Stomach (tissue), 8 donors: ENCODE measurements at regions not wholly inside any gene's neighbourhood (a gene's known extent, or its start where the extent isn't known, plus 50 kb on each side); places are given as distances from the start of the nearest gene placed in this dataset.

Experiments used
- DNase-seq, 2 donors: peaks; one replicate each; pipeline versions ENCODE4 v3.0.0 to v3.0.0-alpha.2; 2013 to 2019
- H3K27ac ChIP-seq, 5 donors: fragments of 200-600 bp in 4 of 5; sonication (generic) in 4 of 5; one replicate each; pipeline ENCODE4 v1.5.1; 2013 to 2019; ENCODE audit warnings: mild to moderate bottlenecking in 1 of 5, moderate library complexity in 1 of 5
- H3K27me3 ChIP-seq, 3 donors: fragments of 200-600 bp; sonication (generic); one replicate each; pipeline ENCODE4 v1.5.1; 2017 to 2019; ENCODE audit warnings: mixed run types in 1 of 3
- H3K36me3 ChIP-seq, 4 donors: fragments of 200-600 bp; sonication (generic); 1 replicate in 3 of 4; 2 replicates in 1 of 4; pipeline ENCODE4 v1.5.1; 2016 to 2019
- H3K4me1 ChIP-seq, 4 donors: fragments of 200-600 bp; sonication (generic); one replicate each; pipeline ENCODE4 v1.5.1; 2016 to 2019
- H3K4me3 ChIP-seq, 4 donors: fragments of 200-600 bp; sonication (generic) in 3 of 4; one replicate each; pipeline ENCODE4 v1.5.1; 2016 to 2019; ENCODE audit warnings: mild to moderate bottlenecking in 1 of 4
- H3K9me3 ChIP-seq, 4 donors: fragments of 200-600 bp; sonication (generic); one replicate each; pipeline ENCODE4 v1.5.1; 2016 to 2019
- EP300 ChIP-seq: sonication (generic); formaldehyde crosslinking; IDR thresholded peaks from one replicate; pipeline ENCODE4 v1.6.1; 2017; ENCODE audit warnings: antibody characterized with exemption
- POLR2A ChIP-seq, 4 donors: fragments of 450-650 bp; IDR thresholded peaks; one replicate each; pipeline ENCODE4 v1.6.1; 2016; ENCODE audit warnings: antibody characterized with exemption in 4 of 4, control low read depth in 2 of 4, mild to moderate bottlenecking in 1 of 4, moderate library complexity in 1 of 4
- POLR2AphosphoS5 ChIP-seq, 3 donors: sonication (generic); formaldehyde crosslinking; IDR thresholded peaks; one replicate each; pipeline ENCODE4 v1.6.1; 2016; ENCODE audit warnings: antibody characterized with exemption in 3 of 3
- WGBS, 5 donors: extraction: QIAGEN DNeasy Blood & Tissue Kit in 3 of 5; methylation state at CpG; one replicate each; pipeline versions ENCODE4 v1.1.5 to v1.1.7; 2013 to 2018; 5-methylcytosine and 5-hydroxymethylcytosine counted together
- intact Hi-C: fragments of 100-400 bp; cut with DNase I; formaldehyde crosslinking; loops from one replicate; pipeline ENCODE4 v1.15.1; 2023; ENCODE audit warnings: low total_unique reads
- TF ChIP-seq, protein P1 (sequence below), 7 experiments: fragments of 450-650 bp in 4 of 7; fragments of 200-600 bp in 3 of 7; sonication (generic) in 3 of 7; IDR thresholded peaks; one replicate each; pipeline ENCODE4 v1.5.1; 2016 to 2019; ENCODE audit warnings: antibody characterized with exemption in 7 of 7, control low read depth in 2 of 7, mild to moderate bottlenecking in 1 of 7
- donor health status: healthy with polysubstance abuse.
- donor health status: Bipolar disorder and iron deficiency.
- donor health status: healthy.

- 73 to 100% (median 82%) methylated on average over 1 of the region's 1 CpG for WGBS, 5 donors
- Histone ChIP-seq H3K36me3 (no peaks in the 10 kb centered on the region), H3K27ac (no peak overlapping the region), H3K27me3 (no peaks in the 10 kb centered on the region), H3K4me3 (no peak overlapping the region), H3K4me1 (no peaks in the 10 kb centered on the region), H3K9me3 (no peaks in the 10 kb centered on the region)
- TF ChIP-seq EP300 (no peak), POLR2A (IDR thresholded peaks at IDR 0.05) (no peak), POLR2AphosphoS5 (IDR thresholded peaks at IDR 0.05) (no peak)
- TF ChIP-seq, protein P1, sequence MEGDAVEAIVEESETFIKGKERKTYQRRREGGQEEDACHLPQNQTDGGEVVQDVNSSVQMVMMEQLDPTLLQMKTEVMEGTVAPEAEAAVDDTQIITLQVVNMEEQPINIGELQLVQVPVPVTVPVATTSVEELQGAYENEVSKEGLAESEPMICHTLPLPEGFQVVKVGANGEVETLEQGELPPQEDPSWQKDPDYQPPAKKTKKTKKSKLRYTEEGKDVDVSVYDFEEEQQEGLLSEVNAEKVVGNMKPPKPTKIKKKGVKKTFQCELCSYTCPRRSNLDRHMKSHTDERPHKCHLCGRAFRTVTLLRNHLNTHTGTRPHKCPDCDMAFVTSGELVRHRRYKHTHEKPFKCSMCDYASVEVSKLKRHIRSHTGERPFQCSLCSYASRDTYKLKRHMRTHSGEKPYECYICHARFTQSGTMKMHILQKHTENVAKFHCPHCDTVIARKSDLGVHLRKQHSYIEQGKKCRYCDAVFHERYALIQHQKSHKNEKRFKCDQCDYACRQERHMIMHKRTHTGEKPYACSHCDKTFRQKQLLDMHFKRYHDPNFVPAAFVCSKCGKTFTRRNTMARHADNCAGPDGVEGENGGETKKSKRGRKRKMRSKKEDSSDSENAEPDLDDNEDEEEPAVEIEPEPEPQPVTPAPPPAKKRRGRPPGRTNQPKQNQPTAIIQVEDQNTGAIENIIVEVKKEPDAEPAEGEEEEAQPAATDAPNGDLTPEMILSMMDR (IDR thresholded peaks at IDR 0.05): no peak
- intact Hi-C loops: no loop called here
- DNase-seq: no peak
Measured at GRCh38 chr9:115923410-115923809, 230.2 kb upstream of the PAPPA start.

DNA sequence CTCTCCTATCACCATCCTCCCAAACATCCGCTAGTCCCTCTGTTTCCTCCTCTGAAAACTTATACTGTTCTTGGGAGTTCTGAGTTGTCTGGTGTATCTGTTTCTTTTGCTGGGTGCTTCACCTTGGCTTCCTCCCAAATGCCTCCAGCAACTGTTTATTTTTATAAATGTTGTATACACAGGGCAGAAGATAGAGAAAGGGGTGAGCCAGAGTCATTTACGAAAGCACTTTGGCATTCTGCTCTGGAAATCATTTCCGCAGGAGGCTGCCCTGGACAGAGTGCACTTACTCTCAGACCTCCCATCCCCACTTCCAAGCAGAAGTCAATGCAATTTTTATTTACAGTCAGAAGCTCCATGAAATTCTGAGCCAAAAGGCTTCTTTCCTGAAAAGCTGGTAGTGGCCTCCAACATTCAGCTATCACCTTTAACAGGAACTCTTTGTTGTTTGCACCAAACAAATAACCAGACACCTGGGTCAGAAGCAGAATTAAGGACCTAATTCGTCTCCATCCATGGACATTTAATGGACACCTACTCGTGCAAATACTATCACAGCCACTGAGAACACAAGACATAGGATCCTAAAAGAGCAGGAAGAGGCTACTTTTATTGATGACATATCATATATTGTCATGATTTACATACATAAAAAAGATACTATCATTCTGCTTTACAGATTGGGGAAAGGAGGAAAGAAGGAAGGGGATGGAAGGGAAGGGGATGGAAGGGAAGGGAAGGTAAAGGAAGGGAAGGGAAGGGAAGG is 229.5 kb upstream of the PAPPA start:
- H3K9me3 ChIP-seq: no peaks in the 10 kb centered on the region
- H3K27ac ChIP-seq: no peak overlapping the region
- 48 to 60% (median 50%) methylated on average over 5 of the region's 5 CpGs for WGBS, 5 donors
- TF ChIP-seq, protein P1 (IDR thresholded peaks at IDR 0.05): no peak
- H3K27me3 ChIP-seq: no peaks in the 10 kb centered on the region
- H3K36me3 ChIP-seq: no peaks in the 10 kb centered on the region
- no peak overlapping the region for H3K4me3 ChIP-seq
- H3K4me1 ChIP-seq: no peaks in the 10 kb centered on the region
- intact Hi-C loops: no loop called here
- DNase-seq: peak in 1 of 2 donors; percentile 46

- no peak overlapping the region for H3K4me3 ChIP-seq
- no peaks in the 10 kb centered on the region for H3K4me1 ChIP-seq
- H3K9me3 ChIP-seq: no peaks in the 10 kb centered on the region
- H3K27me3 ChIP-seq: no peaks in the 10 kb centered on the region
- H3K27ac ChIP-seq: no peak overlapping the region
- H3K36me3 ChIP-seq: no peaks in the 10 kb centered on the region
- DNase-seq: no peak
- no peak for TF ChIP-seq EP300
- TF ChIP-seq, protein P1 (IDR thresholded peaks at IDR 0.05): no peak
- no peak for TF ChIP-seq POLR2AphosphoS5 (IDR thresholded peaks at IDR 0.05)
- TF ChIP-seq POLR2A (IDR thresholded peaks at IDR 0.05): no peak
- intact Hi-C loops: no loop called here
Measured at GRCh38 chr9:115924669-115924987, 229.0 kb upstream of the PAPPA start.

DNA sequence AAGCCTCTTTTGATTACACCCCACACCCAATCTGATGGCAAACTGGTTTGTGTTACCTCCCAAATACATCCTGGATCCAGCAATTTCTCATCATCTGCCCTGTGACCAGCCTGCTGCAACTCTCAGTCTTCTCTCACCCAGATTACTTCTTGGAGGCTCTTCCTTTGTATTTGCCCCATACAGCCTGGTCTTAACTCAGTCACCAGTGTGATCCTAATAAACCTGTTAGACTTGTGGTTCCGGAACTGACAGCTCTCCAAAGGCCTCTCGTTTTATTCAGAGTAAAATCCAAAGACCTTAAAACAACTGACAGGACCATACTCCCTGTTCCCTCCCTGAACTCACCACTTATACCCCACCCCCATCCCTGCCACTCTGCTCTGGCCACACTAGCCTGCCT is 228.2 kb upstream of the PAPPA start:
- no peak overlapping the region for H3K27ac ChIP-seq
- DNase-seq: no peak

More for the DNA sequence above, 228.2 kb upstream of the PAPPA start:
- no peaks in the 10 kb centered on the region for H3K27me3 ChIP-seq
- no peaks in the 10 kb centered on the region for H3K4me1 ChIP-seq
- no peaks in the 10 kb centered on the region for H3K36me3 ChIP-seq
- intact Hi-C loops: no loop called here
- TF ChIP-seq, protein P1 (IDR thresholded peaks at IDR 0.05): no peak
- TF ChIP-seq EP300 (no peak), POLR2A (IDR thresholded peaks at IDR 0.05) (no peak), POLR2AphosphoS5 (IDR thresholded peaks at IDR 0.05) (no peak)
- H3K9me3 ChIP-seq: no peaks in the 10 kb centered on the region
- WGBS, 5 donors: 32 to 64% (median 42%) methylated on average over 2 of the region's 2 CpGs
- no peak overlapping the region for H3K4me3 ChIP-seq
